ENCODE measurements at regions not wholly inside any gene's neighbourhood (a gene's known extent, or its start where the extent isn't known, plus 50 kb on each side); places are given as distances from the start of the nearest gene placed in this dataset.
"Not testable (repeated sequence)": the region's sequence is repeated elsewhere in the genome, so short reads cannot be mapped to it uniquely, and the experiment has no call there.

- DNase-seq: not testable (repeated sequence)
These were observed 56.2 kb upstream of the CCZ1B start for GRCh38 chr7:6882321-6882721.

DNA sequence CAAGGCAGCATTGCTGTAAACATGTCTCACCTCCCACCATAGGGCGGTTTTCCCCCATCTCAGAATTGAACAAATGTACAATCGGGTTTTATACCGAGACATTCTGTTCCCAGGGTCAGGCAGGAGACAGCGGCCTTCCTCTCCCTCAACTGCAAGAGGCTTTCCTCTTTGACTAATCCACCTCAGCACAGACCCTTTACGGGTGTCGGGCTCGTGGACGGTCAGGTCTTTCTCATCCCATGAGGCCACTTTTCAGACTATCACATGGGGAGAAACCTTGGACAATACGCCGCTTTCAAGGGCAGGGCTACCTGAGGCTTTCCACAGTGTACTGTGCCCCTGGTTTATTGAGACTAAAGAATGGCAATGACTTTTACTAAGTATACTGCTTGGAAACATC, 57.7 kb upstream of the CCZ1B start:
- DNase-seq: not testable (repeated sequence)

DNA sequence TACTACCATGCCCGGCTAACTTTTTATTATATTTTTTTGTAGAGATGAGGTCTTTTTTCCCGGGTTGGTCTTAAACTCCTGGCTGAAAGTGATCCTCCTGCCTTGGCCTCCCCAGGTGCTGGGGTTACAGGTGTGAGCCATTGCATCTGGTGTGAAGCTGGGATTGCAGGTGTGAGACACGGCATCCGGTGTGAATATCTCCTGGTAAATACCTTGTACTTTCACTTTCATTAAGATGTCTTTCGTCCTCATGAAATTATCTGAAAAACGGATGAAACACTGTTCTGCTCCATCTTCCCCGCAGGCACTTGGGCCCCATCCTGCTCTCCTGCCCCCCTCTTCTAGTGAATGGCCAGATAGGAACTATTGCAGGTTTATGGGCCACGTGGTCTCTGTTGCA, 60.1 kb upstream of the CCZ1B start:
- no peak for DNase-seq

DNA sequence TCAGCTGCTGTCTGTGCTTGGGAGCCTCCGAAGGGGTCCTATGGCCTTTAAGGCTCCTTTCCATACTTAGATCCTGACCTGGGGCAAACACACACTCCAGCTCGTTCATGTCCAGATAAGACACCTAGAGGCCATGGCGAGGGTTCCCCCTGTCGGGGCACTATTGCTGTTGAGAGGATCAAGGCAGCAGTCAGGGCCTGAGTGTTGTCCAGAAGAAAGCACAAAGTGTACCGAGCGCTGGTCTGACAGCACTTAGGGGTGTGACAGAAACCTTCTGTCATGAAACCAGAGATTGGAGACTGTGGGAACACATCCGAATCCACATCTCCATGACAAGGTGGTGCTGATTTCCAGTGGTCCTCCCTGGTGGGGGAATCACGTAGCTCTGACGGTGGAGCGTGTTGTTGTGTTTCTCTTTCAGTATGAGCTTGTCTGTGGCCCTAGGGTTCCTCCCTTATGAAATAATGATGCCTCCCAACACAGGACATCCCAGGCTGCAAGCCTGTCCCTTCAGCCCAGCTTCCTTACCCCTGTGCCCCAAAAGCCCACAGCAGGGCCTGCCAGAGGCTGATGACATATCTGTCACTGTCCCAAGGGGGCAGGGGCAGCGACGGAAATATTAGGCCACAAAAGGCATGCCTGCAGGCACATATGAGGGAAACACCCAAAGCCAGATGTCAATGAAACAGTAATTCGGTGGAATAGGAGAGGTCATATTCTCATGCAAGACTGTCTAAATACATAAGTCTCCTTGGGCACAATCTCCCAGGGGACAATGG, 62.4 kb upstream of the CCZ1B start:
- not testable (repeated sequence) for DNase-seq

GRCh38 chr7:6889252-6889812, 63.3 kb upstream of the CCZ1B start:
- no peak for DNase-seq

GRCh38 chr7:6902097-6902518, 76.0 kb upstream of the CCZ1B start:
- DNase-seq: not testable (repeated sequence)

DNA sequence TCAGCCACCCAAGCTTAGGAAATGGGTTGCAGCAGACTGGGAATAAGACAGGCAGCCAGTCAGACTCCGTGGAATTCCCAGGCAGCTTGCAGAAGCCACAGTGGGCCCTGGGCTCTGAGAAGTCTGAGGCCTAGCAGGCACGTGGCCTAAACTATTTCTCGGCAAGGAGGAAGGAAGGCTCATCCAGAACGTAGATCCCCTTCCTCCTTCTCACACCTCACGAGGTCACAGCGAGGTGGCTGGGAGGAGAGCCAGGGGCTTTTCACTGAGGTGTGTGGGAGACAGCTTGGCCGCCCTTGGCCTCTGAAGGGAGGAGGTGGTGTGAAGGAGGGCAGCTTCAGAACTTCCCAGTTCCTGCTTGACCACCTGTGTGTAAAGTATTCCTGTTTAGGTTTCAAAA, 77.2 kb upstream of the CCZ1B start:
- not testable (repeated sequence) for DNase-seq

DNA sequence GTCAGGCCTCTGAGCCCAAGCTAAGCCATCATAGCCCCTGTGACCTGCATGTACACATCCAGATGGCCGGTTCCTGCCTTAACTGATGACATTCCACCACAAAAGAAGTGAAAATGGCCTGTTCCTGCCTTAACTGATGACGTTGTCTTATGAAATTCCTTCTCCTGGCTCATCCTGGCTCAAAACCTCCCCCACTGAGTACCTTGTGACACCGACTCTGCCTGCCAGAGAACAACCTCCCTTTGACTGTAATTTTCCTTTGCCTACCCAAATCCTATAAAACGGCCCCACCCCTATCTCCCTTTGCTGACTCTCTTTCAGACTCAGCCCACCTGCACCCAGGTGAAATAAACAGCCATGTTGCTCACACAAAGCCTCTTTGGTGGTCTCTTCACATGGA, 77.7 kb upstream of the CCZ1B start:
- DNase-seq: not testable (repeated sequence)

DNA sequence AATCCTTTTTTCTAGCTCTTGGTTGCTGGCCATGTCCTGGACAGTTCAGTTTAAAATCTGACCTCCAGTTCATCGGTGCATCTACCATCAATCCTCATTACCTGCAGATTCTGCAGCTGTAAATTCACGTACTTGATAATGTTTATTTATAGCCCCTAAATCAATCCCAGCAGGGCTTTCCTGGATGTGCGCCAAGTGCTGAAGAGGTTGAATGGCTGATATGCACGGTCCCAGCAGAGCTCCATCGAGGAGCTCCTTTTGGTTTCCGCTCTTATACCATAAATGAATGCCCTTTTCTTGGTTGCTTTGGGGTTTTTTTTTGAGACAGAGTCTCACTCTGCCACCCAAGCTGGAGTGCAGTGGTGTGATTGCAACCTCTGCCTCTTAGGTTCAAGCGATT, 91.2 kb upstream of the CCZ1B start:
- no peak for DNase-seq

DNA sequence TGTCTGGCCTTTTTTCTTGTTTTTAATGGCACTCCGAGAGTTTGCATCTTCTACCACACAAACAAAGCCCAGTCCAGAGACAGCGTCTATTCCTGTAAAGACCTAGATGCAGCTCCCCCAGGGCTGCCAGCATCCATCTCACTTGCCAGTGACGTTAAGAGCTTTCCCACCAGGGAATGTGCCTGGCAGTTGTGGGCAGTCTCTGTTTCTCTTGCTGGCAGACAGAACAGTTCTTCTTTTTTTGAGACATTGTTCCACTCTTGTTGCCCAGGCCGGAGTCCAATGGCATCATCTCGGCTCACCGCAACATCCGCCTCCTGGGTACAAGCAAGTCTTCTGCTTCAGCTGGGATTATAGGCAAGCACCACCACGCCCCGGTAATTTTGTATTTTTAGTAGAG, 93.1 kb upstream of the CCZ1B start:
- not testable (repeated sequence) for DNase-seq

GRCh38 chr7:6924523-6924922, 98.4 kb upstream of the CCZ1B start:
- not testable (repeated sequence) for DNase-seq

DNA sequence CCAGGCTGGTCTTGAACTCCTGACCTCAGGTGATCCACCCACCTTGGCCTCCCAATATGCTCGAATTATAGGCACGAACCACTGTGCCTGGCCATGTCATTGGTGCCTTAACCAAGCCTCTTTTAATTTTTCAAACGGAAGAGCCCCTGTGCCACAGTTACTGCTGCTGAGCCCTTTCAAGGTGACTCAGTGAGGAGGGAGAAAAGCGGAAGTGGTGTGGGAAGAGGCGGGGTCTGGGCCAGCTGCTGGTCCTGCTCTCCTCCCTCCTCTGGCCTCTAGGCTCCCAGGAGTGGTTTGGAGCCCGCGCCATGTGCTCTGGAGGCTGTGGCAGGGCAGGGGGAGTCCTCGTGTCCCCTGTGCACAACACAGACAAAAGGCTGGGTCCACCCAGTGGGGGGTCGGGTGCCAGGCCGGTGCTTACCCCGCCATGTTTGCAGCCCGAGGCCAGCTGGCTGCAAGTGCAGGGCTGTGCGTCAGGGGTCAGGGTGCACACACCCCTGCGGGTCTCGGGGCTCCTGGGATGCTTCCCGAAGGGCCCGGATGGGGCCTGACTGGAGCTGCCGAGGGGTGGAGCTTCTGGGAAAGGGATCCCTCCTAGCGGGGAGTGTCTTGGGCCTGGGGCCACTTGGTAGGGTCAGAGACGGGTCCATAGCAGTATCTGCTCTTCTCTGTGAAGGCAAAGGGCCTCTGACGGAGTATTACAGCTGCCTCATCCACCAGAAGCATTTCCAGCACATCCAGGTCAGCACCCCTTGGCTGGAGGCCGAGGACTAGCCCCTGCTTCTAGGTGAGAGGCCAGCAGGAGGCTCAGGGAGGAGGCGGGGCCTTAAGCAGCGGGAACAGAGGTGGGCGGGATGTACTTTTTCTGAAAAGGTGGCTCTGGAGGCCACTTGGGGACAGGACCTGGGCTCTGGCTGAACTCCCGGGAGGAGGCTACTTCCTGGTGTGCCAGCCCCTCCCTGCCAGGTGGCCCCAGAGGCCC, 100.4 kb upstream of the CCZ1B start:
- not testable (repeated sequence) for DNase-seq

DNA sequence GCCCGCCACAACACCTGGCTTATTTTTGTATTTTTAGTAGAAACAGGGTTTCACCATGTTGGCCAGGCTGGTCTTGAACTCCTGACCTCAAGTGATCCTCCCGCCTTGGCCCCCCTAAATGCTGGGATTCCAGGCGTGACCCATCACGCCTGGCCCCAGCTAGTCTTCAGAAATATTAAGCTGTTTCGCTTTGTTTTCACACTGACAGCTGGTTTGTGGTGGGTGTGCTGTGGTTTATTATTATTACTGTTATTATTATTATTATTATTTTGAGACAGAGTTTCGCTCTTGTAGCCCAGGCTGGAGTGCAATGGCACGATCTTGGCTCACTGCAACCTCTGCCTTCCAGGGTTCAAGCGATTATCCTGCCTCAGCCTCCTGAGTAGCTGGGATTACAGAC, 101.6 kb upstream of the CCZ1B start:
- not testable (repeated sequence) for DNase-seq

DNA sequence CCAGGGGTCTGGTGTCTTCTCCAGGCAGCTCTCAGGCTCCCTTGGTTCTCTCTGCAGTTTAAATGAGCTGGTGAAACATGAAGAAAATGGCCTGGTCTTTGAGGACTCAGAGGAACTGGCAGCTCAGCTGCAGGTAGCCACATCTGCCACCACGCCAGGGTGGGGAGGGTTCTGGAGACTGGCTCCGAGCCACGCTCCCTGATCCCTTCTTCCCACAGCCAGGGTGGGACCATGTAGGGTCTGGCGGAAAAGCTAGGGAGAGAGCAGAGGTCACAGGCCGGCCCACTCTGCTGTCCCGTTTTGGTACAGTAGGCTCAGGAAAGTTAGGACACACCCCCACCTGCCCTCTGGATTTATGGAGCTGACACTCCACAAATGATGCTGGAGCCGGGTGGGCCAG, 103.5 kb upstream of the CCZ1B start:
- DNase-seq: not testable (repeated sequence)

- not testable (repeated sequence) for DNase-seq
These were observed 104.1 kb upstream of the CCZ1B start for GRCh38 chr7:6930081-6930635.

GRCh38 chr7:6930787-6931186, 104.7 kb upstream of the CCZ1B start:
- DNase-seq: peak; percentile 46

GRCh38 chr7:6931456-6931855, 105.4 kb upstream of the CCZ1B start:
- DNase-seq: not testable (repeated sequence)

DNA sequence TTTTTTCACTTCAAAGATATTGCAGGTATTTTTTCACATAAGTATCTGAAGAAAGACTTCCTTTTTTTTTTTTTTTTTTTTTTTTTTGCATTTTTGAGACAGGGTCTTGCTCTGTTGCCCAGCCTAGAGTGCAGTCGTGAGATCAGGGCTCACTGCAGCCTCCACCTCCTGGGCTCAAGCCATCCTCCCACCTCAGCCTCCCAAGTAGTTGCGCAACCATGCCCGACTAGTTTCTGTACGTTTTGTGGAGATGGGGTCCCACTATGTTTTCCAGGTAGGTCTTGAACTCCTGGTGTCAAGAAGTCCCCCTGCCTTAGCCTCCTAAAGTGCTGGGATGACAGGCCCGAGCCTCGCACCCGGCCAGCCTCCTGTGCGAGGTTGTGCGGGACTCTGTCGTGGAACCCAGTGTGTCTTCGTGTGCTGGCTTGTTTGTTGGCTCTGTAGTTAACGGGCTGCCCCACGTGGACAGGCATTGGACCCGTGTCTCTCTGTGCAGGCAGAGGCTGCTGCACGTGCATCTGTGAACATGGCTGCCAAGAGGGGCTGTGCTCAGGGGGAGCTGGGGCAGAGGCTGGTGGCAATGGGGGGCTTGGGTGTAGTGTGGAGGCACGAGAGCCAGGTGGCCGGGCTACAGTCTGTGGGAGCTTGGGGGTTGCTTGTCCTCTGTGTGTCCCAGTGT, 108.0 kb upstream of the CCZ1B start:
- not testable (repeated sequence) for DNase-seq

- DNase-seq: no peak
These were observed 108.9 kb upstream of the CCZ1B start for GRCh38 chr7:6934981-6935380.

DNA sequence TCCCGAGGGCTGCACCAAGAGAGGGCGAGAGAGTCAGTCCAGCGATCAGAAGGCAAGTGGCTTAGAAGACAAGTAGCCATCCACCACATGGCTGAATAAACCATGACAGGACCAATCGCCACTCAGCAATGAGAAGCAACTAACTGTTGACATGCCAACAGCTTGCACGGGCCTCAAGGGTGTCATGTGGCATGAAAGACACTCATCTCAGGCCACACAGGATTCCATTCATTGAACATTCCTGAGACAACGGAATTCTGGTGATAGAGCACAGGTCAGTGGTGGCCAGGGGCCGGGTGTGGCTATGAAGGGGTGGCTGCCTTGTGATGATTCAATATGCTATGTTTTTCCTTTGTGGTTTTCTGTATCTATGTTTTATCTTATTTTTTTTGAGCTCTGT, 110.6 kb upstream of the CCZ1B start:
- not testable (repeated sequence) for DNase-seq

GRCh38 chr7:6937746-6938145, 111.7 kb upstream of the CCZ1B start:
- DNase-seq: not testable (repeated sequence)

DNA sequence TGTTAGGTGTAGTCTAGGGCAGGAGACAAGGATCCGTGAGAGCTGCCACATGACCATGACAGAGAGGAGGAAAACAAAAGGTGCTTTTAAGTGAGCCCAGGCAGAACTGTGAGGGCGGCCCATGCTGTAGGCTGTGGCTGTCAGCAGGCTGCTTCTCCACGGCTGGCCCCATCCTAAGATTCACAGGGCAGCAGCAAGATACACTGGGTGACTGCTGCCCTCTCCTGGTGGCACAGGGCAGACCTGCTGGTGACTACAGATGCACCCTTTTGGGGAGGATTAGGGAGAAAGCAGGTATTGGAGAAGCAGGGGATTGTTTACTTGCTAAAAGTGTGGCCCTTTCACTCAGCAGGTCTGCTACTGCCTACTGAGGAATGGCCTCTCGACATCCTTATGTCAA, 112.2 kb upstream of the CCZ1B start:
- peak; percentile 19 for DNase-seq

Data from CD4-positive, alpha-beta T cell treated with Interleukin-10 for 1 hour (primary cell).